ENCODE measurements at regions not wholly inside any gene's neighbourhood (a gene's known extent, or its start where the extent isn't known, plus 50 kb on each side); places are given as distances from the start of the nearest gene placed in this dataset.
A peak's percentile ranks its signal among the peaks of the same experiment; 100 is the strongest.

- Histone ChIP-seq H3K4me2 (ENCODE audit: low read depth, low read length) (no peak overlapping the region), H3K79me2 (ENCODE audit: insufficient read depth, low read length) (no peaks in the 10 kb centered on the region), H3K36me3 (replicated peaks in 1 of 2; ENCODE audit: control insufficient read depth in 1 of 2, insufficient read depth in 2 of 2, low read length in 2 of 2) (no peaks in the 10 kb centered on the region), H3K27ac (ENCODE audit: extremely low read length, insufficient read depth, low read length) (no peak overlapping the region), H3K27me3 (ENCODE audit: control insufficient read depth in 1 of 2, insufficient read depth in 2 of 2, low read length in 2 of 2) (no peaks in the 10 kb centered on the region; a peak in 1 of 5 replicates), H3K4me3 (replicated peaks in 1 of 3; ENCODE audit: insufficient read depth in 1 of 3, low read depth in 2 of 3, low read length in 3 of 3) (no peak overlapping the region), H3K9me3 (ENCODE audit: low read length) (peaks cover 6% of the 10 kb centered on the region; the same call in 1 of the 2 replicates), H3K4me1 (ENCODE audit: insufficient read depth, low read length) (no peaks in the 10 kb centered on the region), H3K9ac (ENCODE audit: insufficient read depth, low read depth, low read length) (no peak overlapping the region), H4K20me1 (ENCODE audit: insufficient read depth, low read length) (no peaks in the 10 kb centered on the region), H2AFZ (ENCODE audit: low read length) (no peak overlapping the region)
- ChIA-PET POLR2A (no interaction called here), CTCF (ENCODE audit: low intra/inter-chr PET ratio, low total read pairs) (no interaction called here)
- DNase-seq (ENCODE audit: low spot score) (no peak), ATAC-seq (no peak), FAIRE-seq (no peak)
- 5% methylated on average over 2 of the region's 2 CpGs for WGBS (ENCODE audit: low lambda C conversion rate)
- in situ Hi-C loops (cut with HindIII; ENCODE audit: extremely low pct_ligation_motif_present, low pct_unique_long_range_greater_than_20kb) = no loop called here
- no TSS peak for BruUV-seq (replicated peaks)
- intact Hi-C loops (cut with micrococcal nuclease; ENCODE audit: unreplicated experiment) = no loop called here
- TF ChIP-seq MNT (IDR thresholded peaks at IDR 0.05) (peak; percentile 86), PAWR (CRISPR knock-in tag; IDR thresholded peaks at IDR 0.05; ENCODE audit: borderline replicate concordance) (no peak), ATM (IDR thresholded peaks at IDR 0.05; ENCODE audit: borderline replicate concordance) (no peak), RAD51 (IDR thresholded peaks at IDR 0.05; ENCODE audit: borderline replicate concordance) (no peak)
Observed at GRCh38 chr3:87969620-87970019, 89.2 kb downstream of the CGGBP1 start.

- Histone ChIP-seq H3K79me2 (ENCODE audit: insufficient read depth, low read length) (no peaks in the 10 kb centered on the region), H3K4me2 (ENCODE audit: low read depth, low read length) (no peak overlapping the region), H3K9ac (ENCODE audit: insufficient read depth, low read depth, low read length) (no peak overlapping the region), H3K27me3 (ENCODE audit: control insufficient read depth in 1 of 2, insufficient read depth in 2 of 2, low read length in 2 of 2) (no peaks in the 10 kb centered on the region; a peak in 1 of 5 replicates), H4K20me1 (ENCODE audit: insufficient read depth, low read length) (no peaks in the 10 kb centered on the region), H2AFZ (ENCODE audit: low read length) (no peak overlapping the region), H3K27ac (ENCODE audit: extremely low read length, insufficient read depth, low read length) (no peak overlapping the region), H3K9me3 (ENCODE audit: low read length) (peaks cover 6% of the 10 kb centered on the region; the same call in 1 of the 2 replicates), H3K4me1 (ENCODE audit: insufficient read depth, low read length) (no peaks in the 10 kb centered on the region), H3K4me3 (replicated peaks in 1 of 3; ENCODE audit: insufficient read depth in 1 of 3, low read depth in 2 of 3, low read length in 3 of 3) (no peak overlapping the region), H3K36me3 (replicated peaks in 1 of 2; ENCODE audit: control insufficient read depth in 1 of 2, insufficient read depth in 2 of 2, low read length in 2 of 2) (no peaks in the 10 kb centered on the region)
- no peak for ATAC-seq
- no peak for DNase-seq (ENCODE audit: low spot score)
- no TSS peak for BruUV-seq (replicated peaks)
- CTCF ChIA-PET (ENCODE audit: low intra/inter-chr PET ratio, low total read pairs) = no interaction called here
- in situ Hi-C loops (cut with HindIII; ENCODE audit: extremely low pct_ligation_motif_present, low pct_unique_long_range_greater_than_20kb) (no loop called here), intact Hi-C loops (cut with micrococcal nuclease; ENCODE audit: unreplicated experiment) (no loop called here)
- 22% methylated on average over 4 of the region's 5 CpGs for WGBS (ENCODE audit: low lambda C conversion rate)
- FAIRE-seq = no peak
- POLR2A ChIA-PET = no interaction called here
- TF ChIP-seq HNF4G (IDR thresholded peaks at IDR 0.05; ENCODE audit: borderline replicate concordance, low read depth, low read length) (no peak), HNF4G (CRISPR knock-in tag; IDR thresholded peaks at IDR 0.05; ENCODE audit: borderline replicate concordance, low read depth) (no peak), CREBL2 (CRISPR knock-in tag; IDR thresholded peaks at IDR 0.05; ENCODE audit: borderline replicate concordance) (no peak), FOXA1 (IDR thresholded peaks at IDR 0.05) (no peak), FOXA1 (CRISPR knock-in tag; IDR thresholded peaks at IDR 0.05) (no peak), ZNF75D (CRISPR knock-in tag; IDR thresholded peaks at IDR 0.05; ENCODE audit: borderline replicate concordance) (no peak), GLMP (CRISPR knock-in tag; IDR thresholded peaks at IDR 0.05; ENCODE audit: borderline replicate concordance) (no peak), ZUFSP (CRISPR knock-in tag; IDR thresholded peaks at IDR 0.05; ENCODE audit: borderline replicate concordance) (no peak), HNF1B (CRISPR knock-in tag; IDR thresholded peaks at IDR 0.05) (no peak), TSC22D2 (CRISPR knock-in tag; IDR thresholded peaks at IDR 0.05; ENCODE audit: borderline replicate concordance) (no peak)
Observed at GRCh38 chr3:87968668-87969067, 90.1 kb downstream of the CGGBP1 start.

Data from HepG2 (cell line).